ENCODE measurements at regions not wholly inside any gene's neighbourhood (a gene's known extent, or its start where the extent isn't known, plus 50 kb on each side); places are given as distances from the start of the nearest gene placed in this dataset.

DNA sequence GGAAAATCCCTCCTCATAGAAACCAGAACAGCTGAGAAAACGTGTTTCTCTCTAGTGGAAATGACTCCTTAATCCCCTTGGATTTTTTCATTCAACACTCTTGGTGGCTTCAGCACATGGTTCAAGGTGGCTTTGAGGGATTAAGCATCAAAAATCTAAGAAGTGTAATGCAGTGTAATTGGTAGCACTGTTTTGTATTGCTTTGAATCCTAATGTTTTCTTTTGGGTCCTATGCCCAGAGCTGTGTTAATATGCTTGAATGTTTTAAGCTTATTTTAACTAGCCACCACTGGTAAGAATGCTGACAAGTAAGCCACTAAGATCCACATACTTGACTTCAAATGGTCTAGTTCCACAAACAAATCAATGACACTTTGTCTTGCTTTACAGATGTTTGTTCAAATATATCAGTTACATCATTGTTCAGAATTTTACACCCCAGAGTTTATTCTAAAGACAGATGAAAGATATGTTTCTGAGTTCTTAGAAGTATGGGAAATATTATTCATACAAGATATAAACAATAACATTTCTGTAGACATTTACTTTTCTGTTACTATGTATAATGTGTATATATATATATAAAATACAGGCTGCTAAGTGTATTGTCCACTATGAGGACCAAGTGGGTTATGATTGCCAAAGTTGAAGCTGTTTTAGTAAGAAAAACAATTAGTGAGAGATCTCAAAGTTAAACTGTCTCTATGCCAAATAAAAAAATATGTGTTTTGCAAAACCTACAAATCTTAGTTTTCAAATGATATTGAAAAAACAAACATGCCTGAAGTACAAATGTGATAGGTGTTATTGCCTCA is 220.8 kb downstream of the OGFRL1 start:
- TF ChIP-seq, protein P1, sequence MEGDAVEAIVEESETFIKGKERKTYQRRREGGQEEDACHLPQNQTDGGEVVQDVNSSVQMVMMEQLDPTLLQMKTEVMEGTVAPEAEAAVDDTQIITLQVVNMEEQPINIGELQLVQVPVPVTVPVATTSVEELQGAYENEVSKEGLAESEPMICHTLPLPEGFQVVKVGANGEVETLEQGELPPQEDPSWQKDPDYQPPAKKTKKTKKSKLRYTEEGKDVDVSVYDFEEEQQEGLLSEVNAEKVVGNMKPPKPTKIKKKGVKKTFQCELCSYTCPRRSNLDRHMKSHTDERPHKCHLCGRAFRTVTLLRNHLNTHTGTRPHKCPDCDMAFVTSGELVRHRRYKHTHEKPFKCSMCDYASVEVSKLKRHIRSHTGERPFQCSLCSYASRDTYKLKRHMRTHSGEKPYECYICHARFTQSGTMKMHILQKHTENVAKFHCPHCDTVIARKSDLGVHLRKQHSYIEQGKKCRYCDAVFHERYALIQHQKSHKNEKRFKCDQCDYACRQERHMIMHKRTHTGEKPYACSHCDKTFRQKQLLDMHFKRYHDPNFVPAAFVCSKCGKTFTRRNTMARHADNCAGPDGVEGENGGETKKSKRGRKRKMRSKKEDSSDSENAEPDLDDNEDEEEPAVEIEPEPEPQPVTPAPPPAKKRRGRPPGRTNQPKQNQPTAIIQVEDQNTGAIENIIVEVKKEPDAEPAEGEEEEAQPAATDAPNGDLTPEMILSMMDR (IDR thresholded peaks at IDR 0.05) = no peak
- TF ChIP-seq POLR2A (IDR thresholded peaks at IDR 0.05) = no peak
